Spleen (tissue), 7 donors: ENCODE measurements at regions not wholly inside any gene's neighbourhood (a gene's known extent, or its start where the extent isn't known, plus 50 kb on each side); places are given as distances from the start of the nearest gene placed in this dataset.

ENCODE experiments used
- POLR2A ChIP-seq, 3 donors: fragments of 450-650 bp; IDR thresholded peaks; one replicate each; pipeline ENCODE4 v1.5.1; 2017; ENCODE audit warnings: antibody characterized with exemption in 3 of 3, mild to moderate bottlenecking in 1 of 3
- POLR2AphosphoS5 ChIP-seq, 3 donors: sonication (generic); formaldehyde crosslinking; IDR thresholded peaks; one replicate each; pipeline ENCODE4 v1.5.1; 2017; ENCODE audit warnings: antibody characterized with exemption in 3 of 3
- TF ChIP-seq, protein P1 (sequence below), 11 experiments: fragments of 200-600 bp in 7 of 11; fragments of 450-650 bp in 4 of 11; sonication (generic) in 4 of 11; IDR thresholded peaks in 8 of 11; conservative IDR thresholded peaks in 3 of 11; 1 replicate in 7 of 11; 2 replicates in 4 of 11; pipeline versions ENCODE4 v1.4.0 to v1.8.0; 2016 to 2021; ENCODE audit warnings: antibody characterized with exemption in 11 of 11, inconsistent platforms in 4 of 11, mild to moderate bottlenecking in 1 of 11
- donor health status: DM: no; HTN: no; CAD: no; lungs with moderate emphysema.
- donor health status: DM: no; HTN: no; CAD: no.
- donor health status: DM: no; HTN: no; CAD: no.

DNA sequence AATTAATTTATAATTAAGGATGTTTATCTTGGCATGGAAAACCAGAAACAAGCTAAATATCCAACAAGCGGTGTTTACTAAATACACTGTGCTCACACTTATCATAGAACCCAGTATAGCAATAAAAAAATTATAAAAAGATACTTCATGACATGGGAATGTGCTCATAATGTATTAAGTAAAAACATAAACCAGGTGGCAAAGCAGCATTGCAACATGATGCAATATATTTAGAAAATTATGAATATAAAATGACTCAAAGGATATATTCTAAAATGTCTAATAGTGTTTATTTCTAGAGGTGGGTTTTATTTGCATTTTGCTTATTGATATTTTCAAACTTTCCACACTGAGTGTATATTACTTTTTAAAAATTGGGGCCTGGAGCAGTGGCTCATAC is 84.4 kb upstream of the ATL2 start:
- TF ChIP-seq, protein P1, sequence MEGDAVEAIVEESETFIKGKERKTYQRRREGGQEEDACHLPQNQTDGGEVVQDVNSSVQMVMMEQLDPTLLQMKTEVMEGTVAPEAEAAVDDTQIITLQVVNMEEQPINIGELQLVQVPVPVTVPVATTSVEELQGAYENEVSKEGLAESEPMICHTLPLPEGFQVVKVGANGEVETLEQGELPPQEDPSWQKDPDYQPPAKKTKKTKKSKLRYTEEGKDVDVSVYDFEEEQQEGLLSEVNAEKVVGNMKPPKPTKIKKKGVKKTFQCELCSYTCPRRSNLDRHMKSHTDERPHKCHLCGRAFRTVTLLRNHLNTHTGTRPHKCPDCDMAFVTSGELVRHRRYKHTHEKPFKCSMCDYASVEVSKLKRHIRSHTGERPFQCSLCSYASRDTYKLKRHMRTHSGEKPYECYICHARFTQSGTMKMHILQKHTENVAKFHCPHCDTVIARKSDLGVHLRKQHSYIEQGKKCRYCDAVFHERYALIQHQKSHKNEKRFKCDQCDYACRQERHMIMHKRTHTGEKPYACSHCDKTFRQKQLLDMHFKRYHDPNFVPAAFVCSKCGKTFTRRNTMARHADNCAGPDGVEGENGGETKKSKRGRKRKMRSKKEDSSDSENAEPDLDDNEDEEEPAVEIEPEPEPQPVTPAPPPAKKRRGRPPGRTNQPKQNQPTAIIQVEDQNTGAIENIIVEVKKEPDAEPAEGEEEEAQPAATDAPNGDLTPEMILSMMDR (IDR thresholded peaks at IDR 0.05 in 8 of 11, conservative IDR thresholded peaks at IDR 0.05 in 3 of 11), result no peak
- no peak for TF ChIP-seq POLR2AphosphoS5 (IDR thresholded peaks at IDR 0.05)
- TF ChIP-seq POLR2A (IDR thresholded peaks at IDR 0.05), result no peak
